WTC11 (cell line): ENCODE measurements at regions not wholly inside any gene's neighbourhood (a gene's known extent, or its start where the extent isn't known, plus 50 kb on each side); places are given as distances from the start of the nearest gene placed in this dataset.

Source experiments
- CREM ChIP-seq: sonication (generic); formaldehyde crosslinking; IDR thresholded peaks from 2 replicates; pipeline ENCODE4 v1.8.1; 2022; ENCODE audit warnings: mild to moderate bottlenecking, missing genetic modification reagents, moderate library complexity
- MAX ChIP-seq: sonication (generic); formaldehyde crosslinking; IDR thresholded peaks from 2 replicates; pipeline ENCODE4 v1.8.0; 2022; ENCODE audit warnings: mild to moderate bottlenecking, missing genetic modification reagents
- PRDM15 ChIP-seq: sonication (generic); formaldehyde crosslinking; IDR thresholded peaks from 2 replicates; pipeline ENCODE4 v1.8.0; 2022; ENCODE audit warnings: missing genetic modification reagents
- SP1 ChIP-seq: sonication (generic); formaldehyde crosslinking; conservative IDR thresholded peaks from 2 replicates; pipeline ENCODE4 v1.8.1; 2022; ENCODE audit warnings: missing genetic modification reagents
- ZNF138 ChIP-seq: sonication (generic); formaldehyde crosslinking; conservative IDR thresholded peaks from 2 replicates; pipeline ENCODE4 v1.8.1; 2022; ENCODE audit warnings: mild to moderate bottlenecking, moderate library complexity, missing genetic modification reagents
- TF ChIP-seq, protein P1 (sequence below): fragments of 200-600 bp; IDR thresholded peaks from 2 replicates; pipeline ENCODE4 v1.8.0; 2022; ENCODE audit warnings: antibody characterized with exemption

- no peak for TF ChIP-seq MAX (CRISPR knock-in tag)
- TF ChIP-seq CREM (CRISPR knock-in tag): no peak
- TF ChIP-seq ZNF138 (CRISPR knock-in tag): no peak
- TF ChIP-seq, protein P1, sequence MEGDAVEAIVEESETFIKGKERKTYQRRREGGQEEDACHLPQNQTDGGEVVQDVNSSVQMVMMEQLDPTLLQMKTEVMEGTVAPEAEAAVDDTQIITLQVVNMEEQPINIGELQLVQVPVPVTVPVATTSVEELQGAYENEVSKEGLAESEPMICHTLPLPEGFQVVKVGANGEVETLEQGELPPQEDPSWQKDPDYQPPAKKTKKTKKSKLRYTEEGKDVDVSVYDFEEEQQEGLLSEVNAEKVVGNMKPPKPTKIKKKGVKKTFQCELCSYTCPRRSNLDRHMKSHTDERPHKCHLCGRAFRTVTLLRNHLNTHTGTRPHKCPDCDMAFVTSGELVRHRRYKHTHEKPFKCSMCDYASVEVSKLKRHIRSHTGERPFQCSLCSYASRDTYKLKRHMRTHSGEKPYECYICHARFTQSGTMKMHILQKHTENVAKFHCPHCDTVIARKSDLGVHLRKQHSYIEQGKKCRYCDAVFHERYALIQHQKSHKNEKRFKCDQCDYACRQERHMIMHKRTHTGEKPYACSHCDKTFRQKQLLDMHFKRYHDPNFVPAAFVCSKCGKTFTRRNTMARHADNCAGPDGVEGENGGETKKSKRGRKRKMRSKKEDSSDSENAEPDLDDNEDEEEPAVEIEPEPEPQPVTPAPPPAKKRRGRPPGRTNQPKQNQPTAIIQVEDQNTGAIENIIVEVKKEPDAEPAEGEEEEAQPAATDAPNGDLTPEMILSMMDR: no peak
- TF ChIP-seq SP1 (CRISPR knock-in tag): no peak
- TF ChIP-seq PRDM15 (CRISPR knock-in tag): no peak
These were observed 1048.0 kb downstream of the LRFN5 start for GRCh38 chr14:42654707-42655106.
